BE2C (cell line): ENCODE measurements at regions not wholly inside any gene's neighbourhood (a gene's known extent, or its start where the extent isn't known, plus 50 kb on each side); places are given as distances from the start of the nearest gene placed in this dataset.

ENCODE experiments used
- DNase-seq: peaks from one replicate; pipeline ENCODE4 v3.0.0-alpha.2; 2020
- H3K27me3 ChIP-seq: fragments of 250-450 bp; sonication (Bioruptor Pico); 2 replicates; pipeline ENCODE4 v1.5.1; 2020; ENCODE audit warnings: mild to moderate bottlenecking
- H3K36me3 ChIP-seq: fragments of 250-450 bp; sonication (Bioruptor Pico); 2 replicates; pipeline ENCODE4 v1.5.1; 2020; ENCODE audit warnings: mild to moderate bottlenecking
- H3K4me1 ChIP-seq: fragments of 250-450 bp; sonication (Bioruptor Pico); 2 replicates; pipeline ENCODE4 v1.5.1; 2020
- H3K4me3 ChIP-seq: 2 replicates; pipeline ENCODE4 v1.5.1; 2011; ENCODE audit warnings: low read depth, low read length
- H3K9me3 ChIP-seq: fragments of 250-450 bp; sonication (Bioruptor Pico); 2 replicates; pipeline ENCODE4 v1.5.1; 2020
- CTCF ChIP-seq: IDR thresholded peaks from 2 replicates; pipeline ENCODE4 v1.5.1; 2012; ENCODE audit warnings: mild to moderate bottlenecking, low read depth, low read length

- no peak for DNase-seq
- no peaks in the 10 kb centered on the region for H3K9me3 ChIP-seq
- H3K36me3 ChIP-seq, result no peaks in the 10 kb centered on the region
- no peak overlapping the region for H3K4me3 ChIP-seq
- H3K4me1 ChIP-seq, result no peaks in the 10 kb centered on the region
- no peak for TF ChIP-seq CTCF
- no peaks in the 10 kb centered on the region; the same call in 1 of the 2 replicates for H3K27me3 ChIP-seq
Observed at GRCh38 chr10:2909921-2910320, 157.4 kb upstream of the PFKP start.

- no peak for TF ChIP-seq CTCF
- no peaks in the 10 kb centered on the region for H3K9me3 ChIP-seq
- no peaks in the 10 kb centered on the region; the same call in 1 of the 2 replicates for H3K27me3 ChIP-seq
- H3K4me3 ChIP-seq, result no peak overlapping the region
- DNase-seq, result no peak
- no peaks in the 10 kb centered on the region for H3K36me3 ChIP-seq
- H3K4me1 ChIP-seq, result no peaks in the 10 kb centered on the region
Observed at GRCh38 chr10:2908851-2909630, 158.3 kb upstream of the PFKP start.

GRCh38 chr10:2906974-2907373, 160.4 kb upstream of the PFKP start:
- TF ChIP-seq CTCF, result no peak
- H3K27me3 ChIP-seq, result no peaks in the 10 kb centered on the region; the same call in 1 of the 2 replicates
- no peak overlapping the region for H3K4me3 ChIP-seq

GRCh38 chr10:2905851-2906250, 161.5 kb upstream of the PFKP start:
- H3K4me1 ChIP-seq, result no peaks in the 10 kb centered on the region
- no peak for TF ChIP-seq CTCF
- no peaks in the 10 kb centered on the region; the same call in 1 of the 2 replicates for H3K27me3 ChIP-seq
- H3K9me3 ChIP-seq, result no peaks in the 10 kb centered on the region
- H3K36me3 ChIP-seq, result no peaks in the 10 kb centered on the region
- H3K4me3 ChIP-seq, result no peak overlapping the region
- no peak for DNase-seq

More at GRCh38 chr10:2906974-2907373, 160.4 kb upstream of the PFKP start:
- H3K9me3 ChIP-seq, result no peaks in the 10 kb centered on the region
- no peaks in the 10 kb centered on the region for H3K4me1 ChIP-seq
- no peaks in the 10 kb centered on the region for H3K36me3 ChIP-seq
- no peak for DNase-seq

- Histone ChIP-seq H3K4me3 (no peak overlapping the region), H3K4me1 (no peaks in the 10 kb centered on the region), H3K36me3 (no peaks in the 10 kb centered on the region), H3K27me3 (no peaks in the 10 kb centered on the region), H3K9me3 (no peaks in the 10 kb centered on the region)
- no peak for DNase-seq
- no peak for TF ChIP-seq CTCF
Observed at GRCh38 chr10:2900530-2900929, 166.8 kb upstream of the PFKP start.

GRCh38 chr10:2899246-2899951, 167.9 kb upstream of the PFKP start:
- no peak for TF ChIP-seq CTCF
- no peaks in the 10 kb centered on the region for H3K36me3 ChIP-seq

More at GRCh38 chr10:2899246-2899951, 167.9 kb upstream of the PFKP start:
- Histone ChIP-seq H3K27me3 (no peaks in the 10 kb centered on the region), H3K9me3 (no peaks in the 10 kb centered on the region), H3K4me1 (no peaks in the 10 kb centered on the region), H3K4me3 (no peak overlapping the region)
- DNase-seq, result no peak
